SK-MEL-5 (cell line): ENCODE measurements at regions not wholly inside any gene's neighbourhood (a gene's known extent, or its start where the extent isn't known, plus 50 kb on each side); places are given as distances from the start of the nearest gene placed in this dataset.

Source experiments
- DNase-seq: peaks from one replicate; pipeline ENCODE4 v3.0.0-alpha.2; 2016; ENCODE audit warnings: low read depth, low spot score
- in situ Hi-C: cut with HindIII; loops from 2 replicates; pipeline ENCODE4 v1.10.0; 2016; ENCODE audit warnings: low sequenced_read_pairs, high pct_unique_total_duplicates, low pct_unique_long_range_greater_than_20kb

GRCh38 chr7:98679741-98680140 lies 62.7 kb downstream of the NPTX2 start:
- no peak for DNase-seq
- in situ Hi-C loops = no loop called here

DNA sequence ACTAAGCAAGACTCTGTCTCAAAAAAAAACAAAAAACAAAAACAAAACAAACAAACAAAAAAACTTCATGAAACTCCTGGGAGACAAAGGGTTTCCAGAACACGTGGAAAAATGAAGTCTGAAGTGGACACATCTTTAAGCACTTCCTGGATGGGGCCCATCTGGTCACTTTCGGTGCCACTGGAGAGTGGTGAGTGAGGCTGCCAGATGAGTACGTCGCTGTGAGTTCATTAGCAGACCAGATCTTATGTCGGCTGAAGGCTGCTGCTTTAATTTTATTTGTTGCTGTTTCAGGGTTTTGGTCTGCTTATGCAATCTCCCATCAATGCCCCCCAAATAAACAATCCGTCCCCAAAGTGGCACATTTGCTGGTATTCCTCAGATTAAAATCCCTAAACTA lies 64.4 kb downstream of the NPTX2 start:
- in situ Hi-C loops = no loop called here
- DNase-seq = no peak

GRCh38 chr7:98681951-98682350 lies 64.9 kb downstream of the NPTX2 start:
- no peak for DNase-seq

GRCh38 chr7:98683514-98683913 lies 66.4 kb downstream of the NPTX2 start:
- no peak for DNase-seq
- in situ Hi-C loops = no loop called here

More at GRCh38 chr7:98681951-98682350, 64.9 kb downstream of the NPTX2 start:
- in situ Hi-C loops = no loop called here

GRCh38 chr7:98685541-98685940 lies 68.5 kb downstream of the NPTX2 start:
- no peak for DNase-seq
- in situ Hi-C loops = no loop called here

DNA sequence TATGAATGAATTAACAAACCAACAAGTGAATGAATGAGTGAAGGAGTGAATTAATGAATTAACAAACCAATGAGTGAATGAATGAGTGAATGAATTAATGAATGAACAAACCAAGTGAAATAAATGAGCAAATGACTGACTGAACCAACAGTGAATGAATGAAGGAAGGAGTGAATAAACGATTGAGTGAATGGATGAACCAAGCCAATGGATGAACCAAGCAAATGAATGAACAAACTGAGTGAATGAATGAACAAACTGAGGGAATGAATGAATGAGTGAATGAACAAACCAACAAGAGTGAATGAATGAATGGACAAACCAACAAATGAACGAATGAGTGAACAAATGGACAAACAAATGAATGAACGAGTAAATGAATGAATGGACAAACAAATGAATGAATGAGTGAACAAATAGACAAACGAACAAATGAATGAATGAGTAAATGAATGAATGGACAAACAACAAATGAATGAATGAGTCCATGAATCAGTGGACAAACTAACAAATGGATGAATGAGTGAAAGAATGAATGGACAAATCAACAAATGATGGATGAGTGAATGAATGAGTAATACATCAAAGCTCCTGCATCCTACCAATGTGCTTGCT lies 69.5 kb downstream of the NPTX2 start:
- in situ Hi-C loops = no loop called here
- DNase-seq = no peak

GRCh38 chr7:98687111-98687751 lies 70.1 kb downstream of the NPTX2 start:
- in situ Hi-C loops = no loop called here
- peak; percentile 22 for DNase-seq

- in situ Hi-C loops = no loop called here
- no peak for DNase-seq
Observed at GRCh38 chr7:98691619-98692018, 74.5 kb downstream of the NPTX2 start.

DNA sequence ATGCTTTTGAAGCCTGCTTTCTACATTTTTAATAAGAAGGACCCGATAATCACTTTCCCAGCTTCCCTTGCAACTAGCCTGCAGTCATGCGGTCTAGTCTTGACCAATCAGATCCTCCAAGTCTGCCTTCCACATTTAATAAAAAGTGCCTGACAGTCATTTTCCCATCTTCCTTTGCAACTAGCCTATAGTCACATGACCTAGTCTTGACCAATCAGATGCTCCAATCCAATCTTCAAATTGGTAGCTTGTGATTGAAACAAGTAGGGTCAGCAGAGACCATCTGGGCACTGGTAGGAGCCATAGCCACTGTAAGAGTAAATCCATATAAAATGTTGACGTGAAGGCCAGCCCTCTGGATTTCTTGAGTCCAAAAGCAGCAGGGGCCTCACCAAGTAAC lies 80.0 kb downstream of the NPTX2 start:
- DNase-seq = peak; percentile 14

DNA sequence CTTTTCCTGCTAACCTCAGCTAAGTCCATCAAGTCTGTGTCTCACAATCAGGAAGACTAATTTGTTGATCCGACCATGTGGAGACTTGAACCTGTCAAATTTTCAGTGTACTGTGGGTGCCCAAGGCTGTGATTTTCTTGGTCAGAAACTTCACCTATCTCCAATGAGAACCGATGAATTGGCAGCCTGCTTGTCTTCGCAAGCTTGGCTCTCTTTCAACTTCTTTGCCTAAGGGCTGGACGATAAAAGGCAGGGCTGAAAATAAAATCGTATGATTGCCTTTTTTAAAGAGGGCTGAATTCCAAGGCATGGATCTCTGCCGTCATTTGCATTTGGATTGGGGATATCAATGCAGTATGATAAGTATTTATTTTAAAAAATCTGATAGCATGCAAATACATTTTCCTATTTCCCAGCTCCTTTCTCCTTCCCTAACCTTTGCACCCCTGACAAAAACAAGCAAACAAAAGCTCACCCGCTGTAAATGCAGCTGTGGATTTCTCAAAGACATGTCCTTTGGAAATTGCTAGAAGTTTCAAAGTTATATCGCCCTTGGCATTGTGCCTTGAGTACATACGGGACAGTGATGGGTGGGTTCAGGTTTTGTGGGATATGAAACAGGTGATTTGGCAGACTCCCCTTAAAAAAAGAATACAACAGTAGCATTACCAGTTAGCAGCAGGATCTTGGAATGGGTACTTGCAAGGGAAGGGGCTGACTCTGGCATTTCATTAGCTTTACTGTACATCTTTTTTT lies 80.6 kb downstream of the NPTX2 start:
- in situ Hi-C loops = no loop called here
- no peak for DNase-seq

More for the DNA sequence above, 80.0 kb downstream of the NPTX2 start:
- in situ Hi-C loops = no loop called here

DNA sequence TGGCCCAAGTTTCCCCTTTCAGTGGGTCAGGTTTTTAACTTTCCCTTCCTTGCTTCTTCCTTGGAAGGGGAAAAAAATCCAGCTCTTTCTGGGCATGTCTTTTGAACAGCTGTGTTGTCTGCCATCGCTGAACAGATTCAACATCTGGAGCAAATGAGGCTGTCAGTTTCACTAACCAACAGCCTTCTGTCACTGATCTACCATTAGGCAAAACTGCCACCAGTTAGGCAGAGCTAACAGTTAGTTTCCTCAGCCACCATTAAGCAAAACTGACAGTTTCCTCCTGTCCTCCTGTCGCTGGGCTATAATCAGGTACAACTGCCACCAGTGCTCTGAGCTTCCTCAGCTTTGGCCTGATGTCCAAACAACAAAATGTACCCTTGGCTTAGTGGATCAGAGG lies 81.9 kb downstream of the NPTX2 start:
- DNase-seq = no peak
- in situ Hi-C loops = no loop called here

DNA sequence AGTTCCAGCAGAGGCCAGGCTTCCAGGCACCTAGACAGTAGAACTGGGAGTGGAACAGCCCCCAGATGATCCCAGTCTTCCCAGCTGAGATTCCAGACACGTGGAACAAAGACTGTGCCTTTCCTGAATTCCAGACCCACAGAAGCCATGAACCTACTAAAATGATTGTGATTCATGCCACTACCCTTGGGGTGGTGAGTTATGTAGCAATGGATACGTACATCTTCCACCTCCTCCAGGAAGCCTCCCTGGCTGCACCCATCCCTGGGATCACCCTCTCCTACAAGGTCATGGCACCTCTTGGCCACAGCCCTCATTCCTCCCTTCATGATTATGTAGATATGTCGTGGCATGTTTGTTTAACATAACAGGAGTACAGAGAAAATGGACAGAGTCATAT lies 83.4 kb downstream of the NPTX2 start:
- DNase-seq = no peak
- in situ Hi-C loops = no loop called here

DNA sequence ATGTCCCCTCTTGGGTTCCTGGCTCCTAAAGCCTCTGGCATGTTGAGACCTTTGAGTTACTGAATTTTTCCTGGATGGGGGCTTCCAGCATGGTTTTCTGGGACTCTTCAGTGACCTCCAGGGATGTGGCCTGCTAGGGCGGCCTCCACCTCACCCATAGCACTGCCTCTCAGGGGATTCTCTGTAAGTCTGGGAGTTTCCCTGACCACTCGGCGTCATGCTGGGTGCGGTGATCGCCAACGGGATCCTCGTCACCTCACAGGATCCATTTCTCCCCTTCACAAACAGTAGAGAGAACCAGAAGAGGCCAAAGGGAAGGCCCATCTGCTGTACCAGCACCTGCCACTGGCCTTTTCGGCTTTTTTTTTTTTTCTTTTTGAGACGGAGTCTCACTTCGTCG lies 84.3 kb downstream of the NPTX2 start:
- no peak for DNase-seq
- in situ Hi-C loops = no loop called here

DNA sequence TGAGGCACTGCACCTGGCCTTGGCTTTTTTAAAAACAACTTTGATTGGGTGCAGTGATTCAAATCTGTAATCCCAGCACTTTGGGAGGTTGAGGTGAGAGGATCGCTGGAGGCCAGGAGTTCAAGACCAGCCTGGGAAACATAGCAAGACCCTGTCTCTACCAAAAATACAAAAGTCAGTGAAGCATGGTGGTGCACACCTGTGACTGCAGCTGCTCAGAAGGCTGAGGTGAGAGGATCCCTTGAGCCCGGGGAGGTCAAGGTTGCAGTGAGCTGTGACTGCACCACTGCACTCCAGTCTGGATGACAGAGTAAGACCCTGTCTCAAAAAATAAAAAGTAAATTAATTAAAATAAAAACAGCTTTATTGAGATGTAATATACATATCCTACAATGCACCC lies 84.9 kb downstream of the NPTX2 start:
- no peak for DNase-seq
- in situ Hi-C loops = no loop called here

- in situ Hi-C loops = no loop called here
- peak; percentile 44 for DNase-seq
Observed at GRCh38 chr7:98703916-98704315, 86.8 kb downstream of the NPTX2 start.

DNA sequence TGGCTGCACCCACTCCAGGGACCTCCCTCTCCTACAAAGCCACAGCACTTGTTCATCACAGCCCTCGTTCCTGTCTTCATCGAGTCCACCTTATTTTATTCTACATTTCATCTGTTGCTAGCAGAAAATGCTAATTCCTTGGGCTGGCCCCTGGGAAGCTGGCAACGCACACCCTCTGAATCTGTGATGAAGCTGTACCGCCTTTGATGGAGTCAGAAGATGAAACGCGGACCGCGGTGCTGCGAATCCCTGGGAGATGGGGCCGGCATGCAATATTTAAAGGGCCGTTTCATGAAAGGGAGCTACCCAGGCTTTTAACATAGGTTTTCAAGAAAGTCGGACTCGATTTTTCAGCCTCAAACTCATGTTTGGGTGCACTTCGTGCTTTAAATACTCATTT lies 88.5 kb downstream of the NPTX2 start:
- in situ Hi-C loops = no loop called here
- DNase-seq = no peak

GRCh38 chr7:98707076-98707475 lies 90.0 kb downstream of the NPTX2 start:
- DNase-seq = no peak
- in situ Hi-C loops = no loop called here

DNA sequence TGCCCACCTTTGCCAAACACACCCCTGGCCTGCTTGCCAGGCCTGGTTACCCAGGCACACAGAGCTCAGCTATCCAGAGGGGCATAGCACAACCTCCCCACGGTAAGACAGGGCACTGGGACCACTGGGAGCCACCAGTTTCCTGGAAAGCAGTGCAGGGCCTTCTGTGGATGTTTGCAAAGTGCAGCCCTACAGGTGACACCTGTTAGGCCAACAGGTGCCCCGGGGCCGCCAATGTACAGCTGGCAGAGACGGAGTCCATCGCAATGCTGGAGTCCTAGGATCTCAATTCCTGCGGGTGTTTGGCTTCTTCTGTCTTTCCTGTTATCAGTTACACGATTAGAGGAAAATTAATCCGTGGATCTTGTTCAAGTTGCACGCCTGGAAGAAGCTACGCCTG lies 94.9 kb downstream of the NPTX2 start:
- DNase-seq = no peak
- in situ Hi-C loops = no loop called here
